PC-9 (cell line): ENCODE measurements at regions not wholly inside any gene's neighbourhood (a gene's known extent, or its start where the extent isn't known, plus 50 kb on each side); places are given as distances from the start of the nearest gene placed in this dataset.

Source experiments
- BruUV-seq: library from RNA; stranded (reverse); fragments of 400-500 nt; replicated peaks from 2 replicates; lab custom pipeline; 2021; lab: Mats Ljungman, UMichigan
- CTCF ChIA-PET: fragments of 300-600 bp; sonication (Branson Sonifier 250); formaldehyde crosslinking; loops from one replicate; lab custom pipeline; 2022; ENCODE audit warnings: antibody characterized with exemption; lab: Charles Lee
- POLR2A ChIA-PET: fragments of 300-600 bp; sonication (Branson Sonifier 250); formaldehyde crosslinking; loops from one replicate; lab custom pipeline; 2022; ENCODE audit warnings: antibody characterized with exemption; ENCODE audit not compliant: unreplicated experiment; lab: Charles Lee
- DNase-seq, 2 experiments: peaks; one replicate each; pipeline versions ENCODE4 v3.0.0 to v3.0.0-alpha.2; 2015 to 2022; ENCODE audit warnings: mixed read lengths in 1 of 2
- H2AFZ ChIP-seq: fragments of 200-600 bp; sonication (generic); 2 replicates; pipeline ENCODE4 v1.8.1; 2017; ENCODE audit warnings: antibody characterized with exemption
- H3F3A ChIP-seq: fragments of 200-600 bp; sonication (generic); 2 replicates; pipeline ENCODE4 v1.8.1; 2017; ENCODE audit warnings: antibody characterized with exemption, mild to moderate bottlenecking, low read depth; ENCODE audit not compliant: insufficient read depth
- H3K27ac ChIP-seq: fragments of 200-600 bp; sonication (generic); 2 replicates; pipeline ENCODE4 v1.6.1; 2016; ENCODE audit warnings: mixed run types
- H3K27me3 ChIP-seq: fragments of 200-600 bp; sonication (generic); 2 replicates; pipeline ENCODE4 v1.6.1; 2016; ENCODE audit warnings: low read depth, mixed run types; ENCODE audit not compliant: insufficient read depth
- H3K36me3 ChIP-seq: fragments of 200-600 bp; sonication (generic); 2 replicates; pipeline ENCODE4 v1.6.1; 2016; ENCODE audit warnings: low read depth, mixed run types
- H3K4me1 ChIP-seq: fragments of 200-600 bp; sonication (generic); replicated peaks from 2 replicates; pipeline ENCODE4 v1.6.1; 2016; ENCODE audit warnings: mixed run types; ENCODE audit not compliant: insufficient read depth
- H3K4me2 ChIP-seq: fragments of 200-600 bp; sonication (generic); 2 replicates; pipeline ENCODE4 v1.6.1; 2017; ENCODE audit warnings: mixed run types
- H3K4me3 ChIP-seq: fragments of 200-600 bp; sonication (generic); 2 replicates; pipeline ENCODE4 v1.6.1; 2016; ENCODE audit warnings: mixed run types
- H3K79me2 ChIP-seq: fragments of 200-600 bp; sonication (generic); 2 replicates; pipeline ENCODE4 v1.6.1; 2017; ENCODE audit warnings: low read depth, mixed run types
- H3K9me2 ChIP-seq: fragments of 200-600 bp; sonication (generic); 2 replicates; pipeline ENCODE4 v1.8.1; 2017; ENCODE audit warnings: mild to moderate bottlenecking; ENCODE audit not compliant: insufficient read depth
- H3K9me3 ChIP-seq: fragments of 200-600 bp; sonication (generic); 2 replicates; pipeline ENCODE4 v1.8.1; 2016; ENCODE audit warnings: low read depth; ENCODE audit not compliant: insufficient read depth
- H4K20me1 ChIP-seq: fragments of 200-600 bp; sonication (generic); 2 replicates; pipeline ENCODE4 v1.8.1; 2017; ENCODE audit not compliant: insufficient read depth
- CTCF ChIP-seq: fragments of 200-600 bp; sonication (generic); conservative IDR thresholded peaks from 2 replicates; pipeline ENCODE4 v1.6.1; 2017; ENCODE audit warnings: mixed run types, antibody characterized with exemption, mild to moderate bottlenecking, moderate library complexity
- EZH2 ChIP-seq: fragments of 200-600 bp; sonication (generic); IDR thresholded peaks from 2 replicates; pipeline ENCODE4 v1.8.0; 2017; ENCODE audit warnings: antibody characterized with exemption, low read depth
- intact Hi-C: fragments of 100-400 bp; cut with micrococcal nuclease; formaldehyde crosslinking; loops from one replicate; pipeline ENCODE4 v1.10.0; 2022; ENCODE audit not compliant: unreplicated experiment

- POLR2A ChIA-PET = no interaction called here
- TF ChIP-seq CTCF = no peak
- no peak for TF ChIP-seq EZH2
- BruUV-seq = no TSS peak
Measured at GRCh38 chr9:84567805-84568204, 101.7 kb upstream of the NTRK2 start.

GRCh38 chr9:84570482-84571154 lies 98.9 kb upstream of the NTRK2 start:
- H3F3A ChIP-seq = no peaks in the 10 kb centered on the region
- no peak overlapping the region for H3K27ac ChIP-seq
- TF ChIP-seq CTCF = no peak
- TF ChIP-seq EZH2 = no peak
- H4K20me1 ChIP-seq = no peaks in the 10 kb centered on the region
- H3K9me3 ChIP-seq = no peaks in the 10 kb centered on the region
- POLR2A ChIA-PET = no interaction called here
- H2AFZ ChIP-seq = no peak overlapping the region
- H3K36me3 ChIP-seq = no peaks in the 10 kb centered on the region
- no peaks in the 10 kb centered on the region for H3K9me2 ChIP-seq
- H3K4me2 ChIP-seq = no peak overlapping the region
- no peak for DNase-seq
- no TSS peak for BruUV-seq
- intact Hi-C loops = no loop called here
- CTCF ChIA-PET = no interaction called here
- H3K4me3 ChIP-seq = no peak overlapping the region
- no peaks in the 10 kb centered on the region for H3K79me2 ChIP-seq
- H3K27me3 ChIP-seq = peaks cover 8% of the 10 kb centered on the region; the same call in 1 of the 2 replicates
- H3K4me1 ChIP-seq = no peaks in the 10 kb centered on the region

More at GRCh38 chr9:84567805-84568204, 101.7 kb upstream of the NTRK2 start:
- Histone ChIP-seq H3K79me2 (no peaks in the 10 kb centered on the region), H4K20me1 (no peaks in the 10 kb centered on the region), H3K4me2 (no peak overlapping the region), H3F3A (no peaks in the 10 kb centered on the region), H3K36me3 (no peaks in the 10 kb centered on the region), H3K9me2 (no peaks in the 10 kb centered on the region), H3K9me3 (no peaks in the 10 kb centered on the region), H3K4me3 (no peak overlapping the region), H3K27ac (no peak overlapping the region), H2AFZ (no peak overlapping the region), H3K4me1 (no peaks in the 10 kb centered on the region), H3K27me3 (peaks cover 8% of the 10 kb centered on the region; the same call in 1 of the 2 replicates)
- CTCF ChIA-PET = no interaction called here
- no peak for DNase-seq
- intact Hi-C loops = no loop called here

GRCh38 chr9:84573083-84573482 lies 96.4 kb upstream of the NTRK2 start:
- peaks cover 3% of the 10 kb centered on the region; the same call in 1 of the 2 replicates for H3K27me3 ChIP-seq
- no peaks in the 10 kb centered on the region for H3K9me2 ChIP-seq
- ChIA-PET POLR2A (no interaction called here), CTCF (no interaction called here)
- no peak for DNase-seq
- TF ChIP-seq CTCF (no peak), EZH2 (no peak)
- no peaks in the 10 kb centered on the region for H4K20me1 ChIP-seq
- intact Hi-C loops = no loop called here
- no peaks in the 10 kb centered on the region for H3K36me3 ChIP-seq
- H2AFZ ChIP-seq = no peak overlapping the region
- no peaks in the 10 kb centered on the region for H3K9me3 ChIP-seq
- H3F3A ChIP-seq = no peaks in the 10 kb centered on the region
- H3K4me1 ChIP-seq = no peaks in the 10 kb centered on the region
- H3K79me2 ChIP-seq = no peaks in the 10 kb centered on the region
- H3K4me2 ChIP-seq = no peak overlapping the region
- no peak overlapping the region for H3K4me3 ChIP-seq
- BruUV-seq = no TSS peak
- H3K27ac ChIP-seq = no peak overlapping the region
